Omental fat pad (tissue), 3 donors: ENCODE measurements at regions not wholly inside any gene's neighbourhood (a gene's known extent, or its start where the extent isn't known, plus 50 kb on each side); places are given as distances from the start of the nearest gene placed in this dataset.

Source experiments
- ATAC-seq: fragments of 150-250 bp; one replicate; pipeline ENCODE4 v1.9.1; 2016; ENCODE audit warnings: mild to moderate bottlenecking, moderate library complexity; ENCODE audit not compliant: low FRiP score
- DNase-seq: peaks from one replicate; pipeline ENCODE4 v3.0.0-alpha.2; 2019; ENCODE audit warnings: low spot score
- TF ChIP-seq, protein P1 (sequence below), 3 donors: fragments of 450-650 bp; IDR thresholded peaks; one replicate each; pipeline ENCODE4 v1.5.1; 2016 to 2017; ENCODE audit warnings: antibody characterized with exemption in 3 of 3, mild to moderate bottlenecking in 3 of 3, moderate library complexity in 2 of 3

DNA sequence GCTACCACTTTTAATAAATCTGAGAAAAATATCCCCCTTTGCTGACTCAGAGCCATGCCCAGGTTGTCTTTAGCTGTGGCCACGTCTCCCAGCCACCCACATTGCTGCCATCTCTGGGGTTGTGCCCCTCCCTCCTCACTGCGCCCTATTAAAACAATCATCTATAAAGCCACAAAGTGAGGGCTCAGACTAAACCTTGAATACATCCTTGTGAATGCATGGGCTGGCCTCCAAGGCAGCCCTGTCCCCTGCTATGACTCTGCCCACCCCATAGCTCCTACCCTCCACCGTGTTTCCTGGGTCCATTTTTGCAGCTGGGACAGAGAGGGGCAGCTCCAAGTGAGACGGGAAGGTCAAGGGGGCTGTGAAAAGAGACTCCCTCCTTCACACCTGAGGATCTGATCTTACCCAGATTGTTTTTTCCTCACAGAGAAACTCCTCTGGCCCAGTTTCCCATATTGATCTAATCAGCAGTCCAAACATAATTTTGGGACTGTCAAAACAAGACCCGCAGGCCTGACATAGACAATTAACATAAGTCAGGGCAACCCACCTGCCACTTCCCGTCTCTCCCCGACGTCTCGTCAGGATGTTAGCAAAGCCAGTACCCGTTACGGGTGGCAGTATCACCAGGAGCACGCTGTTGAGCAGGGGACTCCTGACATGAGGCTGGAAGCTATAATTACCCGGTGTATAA lies 199.0 kb downstream of the KATNAL1 start:
- DNase-seq (no peak), ATAC-seq (no peak)
- TF ChIP-seq, protein P1, sequence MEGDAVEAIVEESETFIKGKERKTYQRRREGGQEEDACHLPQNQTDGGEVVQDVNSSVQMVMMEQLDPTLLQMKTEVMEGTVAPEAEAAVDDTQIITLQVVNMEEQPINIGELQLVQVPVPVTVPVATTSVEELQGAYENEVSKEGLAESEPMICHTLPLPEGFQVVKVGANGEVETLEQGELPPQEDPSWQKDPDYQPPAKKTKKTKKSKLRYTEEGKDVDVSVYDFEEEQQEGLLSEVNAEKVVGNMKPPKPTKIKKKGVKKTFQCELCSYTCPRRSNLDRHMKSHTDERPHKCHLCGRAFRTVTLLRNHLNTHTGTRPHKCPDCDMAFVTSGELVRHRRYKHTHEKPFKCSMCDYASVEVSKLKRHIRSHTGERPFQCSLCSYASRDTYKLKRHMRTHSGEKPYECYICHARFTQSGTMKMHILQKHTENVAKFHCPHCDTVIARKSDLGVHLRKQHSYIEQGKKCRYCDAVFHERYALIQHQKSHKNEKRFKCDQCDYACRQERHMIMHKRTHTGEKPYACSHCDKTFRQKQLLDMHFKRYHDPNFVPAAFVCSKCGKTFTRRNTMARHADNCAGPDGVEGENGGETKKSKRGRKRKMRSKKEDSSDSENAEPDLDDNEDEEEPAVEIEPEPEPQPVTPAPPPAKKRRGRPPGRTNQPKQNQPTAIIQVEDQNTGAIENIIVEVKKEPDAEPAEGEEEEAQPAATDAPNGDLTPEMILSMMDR (IDR thresholded peaks at IDR 0.05): no peak

DNA sequence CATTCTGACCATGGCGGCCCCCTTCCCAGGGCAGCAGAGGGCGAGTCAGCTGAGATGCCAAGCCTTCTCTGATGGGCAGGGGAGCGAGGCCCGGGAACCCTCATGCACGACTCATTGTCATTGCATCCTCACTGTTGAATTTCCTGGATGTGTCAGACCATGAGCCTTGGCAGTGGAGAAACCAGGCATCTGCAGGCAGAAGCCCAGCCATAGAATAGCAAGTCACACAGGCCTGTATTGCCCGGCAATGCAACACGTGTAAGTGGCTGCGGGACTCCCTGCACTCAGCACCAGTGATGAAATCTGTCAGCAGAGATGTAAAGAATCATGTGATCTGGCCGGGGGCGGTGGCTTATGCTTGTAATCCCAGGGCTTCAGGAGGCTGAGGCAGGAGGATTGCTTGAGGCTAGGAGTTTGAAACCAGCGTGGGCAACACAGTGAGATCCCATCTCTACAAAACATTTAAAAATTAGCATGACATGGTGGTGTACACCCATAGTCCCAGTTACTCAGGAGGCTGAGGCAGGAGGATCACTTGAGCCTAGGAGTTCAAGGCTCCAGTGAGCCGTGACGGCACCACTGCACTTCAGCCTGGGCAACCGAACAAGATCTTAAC lies 199.7 kb downstream of the KATNAL1 start:
- ATAC-seq (no peak), DNase-seq (peak; percentile 32)
- TF ChIP-seq, protein P1 (IDR thresholded peaks at IDR 0.05): no peak

DNA sequence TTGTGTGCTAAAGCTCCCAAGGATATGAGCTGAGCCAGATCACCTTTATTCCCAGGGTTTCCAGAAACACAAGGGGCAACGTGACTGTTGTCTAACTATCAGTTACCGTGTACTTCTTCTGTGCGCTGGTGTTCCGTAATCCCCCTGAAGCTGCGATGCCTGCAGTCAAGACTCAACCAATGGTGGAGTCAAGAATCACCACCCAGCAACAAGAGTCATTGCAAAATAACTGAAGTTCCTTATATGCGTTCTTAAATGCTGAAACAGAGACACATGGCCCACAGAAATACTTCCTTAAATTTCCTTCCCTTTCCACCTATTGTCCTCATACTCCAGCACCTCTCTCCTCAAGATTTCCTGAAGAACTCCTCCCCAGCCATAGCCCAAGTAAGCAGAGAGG lies 200.2 kb downstream of the KATNAL1 start:
- TF ChIP-seq, protein P1 (IDR thresholded peaks at IDR 0.05): no peak
- ATAC-seq (no peak), DNase-seq (no peak)

DNA sequence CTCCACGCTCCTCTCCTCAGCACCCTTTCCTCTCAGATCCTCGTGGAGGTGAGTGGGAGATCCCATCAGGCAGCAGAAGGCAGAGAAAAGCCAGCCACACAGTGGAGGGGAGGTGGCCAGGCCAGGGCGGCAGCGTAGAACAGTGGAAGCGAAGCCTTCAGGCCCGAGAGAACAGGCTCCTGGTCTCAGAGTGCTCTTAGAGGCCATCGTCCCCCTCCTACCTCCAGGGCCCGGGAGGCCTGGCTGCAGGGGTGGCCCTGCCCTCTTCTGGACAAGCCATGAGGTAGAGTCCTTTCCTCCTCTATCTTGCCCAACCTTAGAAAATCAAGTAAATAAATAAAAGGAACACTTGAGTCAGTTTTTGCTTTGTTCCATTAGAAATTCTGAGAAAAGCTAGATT lies 202.0 kb downstream of the KATNAL1 start:
- DNase-seq (no peak), ATAC-seq (no peak)
- TF ChIP-seq, protein P1 (IDR thresholded peaks at IDR 0.05): no peak

- no peak for DNase-seq
Measured at GRCh38 chr13:30103161-30103840, 204.1 kb downstream of the KATNAL1 start.

DNA sequence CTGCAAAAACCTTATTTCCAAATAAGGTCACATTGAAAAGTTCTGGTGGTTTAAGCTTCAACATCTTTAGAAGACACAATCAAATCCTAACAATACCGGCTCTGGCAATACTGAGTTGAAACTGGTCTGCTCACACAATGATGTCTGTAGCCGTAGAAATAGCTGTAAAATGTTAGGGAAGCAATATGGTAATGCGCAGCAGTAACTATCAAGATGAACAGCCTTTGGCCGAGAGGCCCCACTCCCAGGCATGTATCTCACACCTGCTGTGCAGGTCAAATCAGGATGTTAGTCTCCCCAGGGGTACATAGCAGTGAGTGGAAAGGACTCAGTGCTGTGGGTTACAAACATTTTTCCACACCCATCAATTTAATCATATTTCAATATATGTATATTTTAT lies 207.1 kb downstream of the KATNAL1 start:
- TF ChIP-seq, protein P1 (IDR thresholded peaks at IDR 0.05): no peak
- no peak for ATAC-seq
- DNase-seq: no peak

More at GRCh38 chr13:30103161-30103840, 204.1 kb downstream of the KATNAL1 start:
- no peak for ATAC-seq
- TF ChIP-seq, protein P1 (IDR thresholded peaks at IDR 0.05): no peak
